T-helper 1 cell treated with Interleukin-12 subunit alpha and Interleukin-12 subunit beta and Interleukin-4 antibody, amounts not matched to agents 30 ng/mL and 1 ng/mL, for 36 hours (primary cell): ENCODE measurements at regions not wholly inside any gene's neighbourhood (a gene's known extent, or its start where the extent isn't known, plus 50 kb on each side); places are given as distances from the start of the nearest gene placed in this dataset.

Experiments
- intact Hi-C: fragments of 100-400 bp; cut with micrococcal nuclease; formaldehyde crosslinking; loops from one replicate; pipeline ENCODE4 v1.15.1; 2024

GRCh38 chr4:158010361-158010760 is 162.5 kb downstream of the GASK1B start:
- intact Hi-C loops = no loop called here

GRCh38 chr4:158008551-158009218 is 164.1 kb downstream of the GASK1B start:
- intact Hi-C loops = no loop called here

- intact Hi-C loops = no loop called here
Observed at GRCh38 chr4:158007566-158007965, 165.3 kb downstream of the GASK1B start.

- intact Hi-C loops = no loop called here
Observed at GRCh38 chr4:158006990-158007389, 165.8 kb downstream of the GASK1B start.

- intact Hi-C loops = no loop called here
Observed at GRCh38 chr4:158005021-158005420, 167.8 kb downstream of the GASK1B start.

- intact Hi-C loops = no loop called here
Observed at GRCh38 chr4:158004101-158004500, 168.7 kb downstream of the GASK1B start.

- intact Hi-C loops = no loop called here
Observed at GRCh38 chr4:158003212-158003611, 169.6 kb downstream of the GASK1B start.

- intact Hi-C loops = no loop called here
Observed at GRCh38 chr4:158002173-158002572, 170.7 kb downstream of the GASK1B start.

- intact Hi-C loops = no loop called here
Observed at GRCh38 chr4:158001756-158002155, 171.1 kb downstream of the GASK1B start.

- intact Hi-C loops = loop anchor here (10.0 kb wide), 1 partner anchor 1445 kb away; no protein-coding TSS in a partner anchor
Observed at GRCh38 chr4:157999723-158000122, 173.1 kb downstream of the GASK1B start.

GRCh38 chr4:157997296-157997695 is 175.5 kb downstream of the GASK1B start:
- intact Hi-C loops = loop anchor here (10.0 kb wide), 1 partner anchor 1448 kb away; no protein-coding TSS in a partner anchor

- intact Hi-C loops = loop anchor here (10.0 kb wide), 1 partner anchor 1448 kb away; no protein-coding TSS in a partner anchor
Observed at GRCh38 chr4:157996061-157997028, 176.5 kb downstream of the GASK1B start.

GRCh38 chr4:157994863-157995262 is 178.0 kb downstream of the GASK1B start:
- intact Hi-C loops = loop anchor here (10.0 kb wide), 1 partner anchor 1450 kb away; no protein-coding TSS in a partner anchor

GRCh38 chr4:157992948-157993839 is 179.6 kb downstream of the GASK1B start:
- intact Hi-C loops = loop anchor here (1.0 to 10.0 kb wide), 4 partner anchors 179 to 1452 kb away; no protein-coding TSS in a partner anchor

- intact Hi-C loops = loop anchor here (1.0 to 10.0 kb wide), 4 partner anchors 180 to 1453 kb away; no protein-coding TSS in a partner anchor
Observed at GRCh38 chr4:157992038-157992705, 180.7 kb downstream of the GASK1B start.

GRCh38 chr4:157988641-157989040 is 184.2 kb downstream of the GASK1B start:
- intact Hi-C loops = no loop called here

- intact Hi-C loops = no loop called here
Observed at GRCh38 chr4:157984285-157984911, 188.4 kb downstream of the GASK1B start.

GRCh38 chr4:157983300-157983699 is 189.5 kb downstream of the GASK1B start:
- intact Hi-C loops = no loop called here

- intact Hi-C loops = no loop called here
Observed at GRCh38 chr4:157980158-157980557, 192.7 kb downstream of the GASK1B start.
